MM.1S (cell line): ENCODE measurements at regions not wholly inside any gene's neighbourhood (a gene's known extent, or its start where the extent isn't known, plus 50 kb on each side); places are given as distances from the start of the nearest gene placed in this dataset.

ENCODE experiments used
- DNase-seq: peaks from one replicate; pipeline ENCODE4 v3.0.0-alpha.2; 2015
- H2AFZ ChIP-seq: fragments of 300-600 bp; sonication (generic); 2 replicates; pipeline ENCODE4 v1.6.0; 2016; ENCODE audit warnings: antibody characterized with exemption, low read length
- H3F3A ChIP-seq: fragments of 300-600 bp; sonication (generic); 2 replicates; pipeline ENCODE4 v1.6.1; 2016; ENCODE audit warnings: mild to moderate bottlenecking, antibody characterized with exemption, low read length, moderate library complexity, mixed read lengths; ENCODE audit not compliant: insufficient read depth
- H3K27ac ChIP-seq: fragments of 300-600 bp; sonication (generic); 2 replicates; pipeline ENCODE4 v1.5.1; 2016; ENCODE audit warnings: mild to moderate bottlenecking, low read length
- H3K27me3 ChIP-seq: fragments of 300-600 bp; sonication (generic); replicated peaks from 2 replicates; pipeline ENCODE4 v1.6.0; 2016; ENCODE audit warnings: low read length; ENCODE audit not compliant: insufficient read depth
- H3K36me3 ChIP-seq: fragments of 300-600 bp; sonication (generic); replicated peaks from 2 replicates; pipeline ENCODE4 v1.6.1; 2016; ENCODE audit warnings: mild to moderate bottlenecking, low read length, mixed read lengths; ENCODE audit not compliant: insufficient read depth
- H3K4me1 ChIP-seq: fragments of 300-600 bp; sonication (generic); 2 replicates; pipeline ENCODE4 v1.6.1; 2016; ENCODE audit warnings: low read length, mixed read lengths
- H3K4me2 ChIP-seq: fragments of 300-600 bp; sonication (generic); 2 replicates; pipeline ENCODE4 v1.6.0; 2016; ENCODE audit warnings: low read depth, low read length
- H3K4me3 ChIP-seq: fragments of 300-600 bp; sonication (generic); 2 replicates; pipeline ENCODE4 v1.5.1; 2016; ENCODE audit warnings: low read length, mixed read lengths
- H3K79me2 ChIP-seq: fragments of 300-600 bp; sonication (generic); 2 replicates; pipeline ENCODE4 v1.6.1; 2016; ENCODE audit warnings: mixed run types, low read length, mixed read lengths
- H3K9ac ChIP-seq: fragments of 300-600 bp; sonication (generic); 2 replicates; pipeline ENCODE4 v1.6.1; 2016; ENCODE audit warnings: low read length, mixed read lengths
- H3K9me2 ChIP-seq: fragments of 300-600 bp; sonication (generic); replicated peaks from 2 replicates; pipeline ENCODE4 v1.6.1; 2016; ENCODE audit warnings: mild to moderate bottlenecking, low read length, mixed read lengths; ENCODE audit not compliant: insufficient read depth
- H3K9me3 ChIP-seq: fragments of 300-600 bp; sonication (generic); replicated peaks from 2 replicates; pipeline ENCODE4 v1.6.1; 2016; ENCODE audit warnings: mild to moderate bottlenecking, low read length, mixed read lengths; ENCODE audit not compliant: insufficient read depth
- H4K20me1 ChIP-seq: fragments of 300-600 bp; sonication (generic); 2 replicates; pipeline ENCODE4 v1.6.1; 2016; ENCODE audit warnings: mild to moderate bottlenecking, low read length, moderate library complexity, mixed read lengths; ENCODE audit not compliant: insufficient read depth
- CTCF ChIP-seq: fragments of 300-600 bp; sonication (generic); IDR thresholded peaks from 2 replicates; pipeline ENCODE4 v1.5.1; 2016; ENCODE audit warnings: antibody characterized with exemption, low read length, mixed read lengths
- EZH2 ChIP-seq: fragments of 300-600 bp; sonication (generic); optimal IDR thresholded peaks from 2 replicates; pipeline ENCODE3; 2017; ENCODE audit warnings: low read depth, mild to moderate bottlenecking, antibody characterized with exemption, low read length, mixed read lengths
- EZH2phosphoT487 ChIP-seq: fragments of 300-600 bp; sonication (generic); IDR thresholded peaks from 2 replicates; pipeline ENCODE4 v1.6.1; 2018; ENCODE audit warnings: antibody characterized with exemption, low read length

- Histone ChIP-seq H3F3A (no peaks in the 10 kb centered on the region), H4K20me1 (no peaks in the 10 kb centered on the region), H3K9ac (no peak overlapping the region), H3K4me1 (no peaks in the 10 kb centered on the region), H3K9me2 (no peaks in the 10 kb centered on the region), H3K79me2 (no peaks in the 10 kb centered on the region), H3K4me2 (no peak overlapping the region), H3K27ac (no peak overlapping the region), H3K4me3 (no peak overlapping the region), H3K9me3 (no peaks in the 10 kb centered on the region; the same call in 1 of the 2 replicates), H2AFZ (no peak overlapping the region), H3K36me3 (no peaks in the 10 kb centered on the region), H3K27me3 (no peaks in the 10 kb centered on the region)
- no peak for TF ChIP-seq EZH2phosphoT487
- no peak for TF ChIP-seq EZH2
- no peak for TF ChIP-seq CTCF
- DNase-seq, result no peak
Measured at GRCh38 chrX:113906168-113906567, 677.7 kb upstream of the HTR2C start.

DNA sequence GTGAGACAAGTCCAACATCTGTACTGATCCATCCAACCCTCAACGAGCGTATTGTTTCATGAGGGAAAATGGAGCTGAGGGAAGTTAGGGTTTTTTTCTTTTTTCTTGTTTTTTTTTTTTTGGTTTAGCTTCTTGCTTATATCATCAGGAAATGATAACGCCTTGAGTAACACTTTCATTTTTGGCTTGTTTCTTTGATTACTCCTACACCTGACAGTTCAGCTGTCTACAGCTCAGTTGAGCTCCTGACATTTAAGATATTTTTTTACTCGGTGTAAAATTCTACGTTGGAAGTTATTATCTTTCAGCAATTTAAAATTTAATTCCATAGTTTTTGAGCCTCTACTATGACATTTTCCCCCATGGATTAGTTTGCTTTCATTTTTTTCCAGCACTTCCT lies 691.0 kb upstream of the HTR2C start:
- H3K4me3 ChIP-seq, result no peak overlapping the region
- H3K36me3 ChIP-seq, result no peaks in the 10 kb centered on the region
- no peaks in the 10 kb centered on the region for H3K9me3 ChIP-seq
- no peak overlapping the region for H3K4me2 ChIP-seq
- H3K27me3 ChIP-seq, result no peaks in the 10 kb centered on the region
- no peaks in the 10 kb centered on the region for H3K79me2 ChIP-seq
- no peak for DNase-seq
- H3K9ac ChIP-seq, result no peak overlapping the region
- H2AFZ ChIP-seq, result no peak overlapping the region
- H3K4me1 ChIP-seq, result no peaks in the 10 kb centered on the region
- H4K20me1 ChIP-seq, result no peaks in the 10 kb centered on the region
- no peaks in the 10 kb centered on the region for H3F3A ChIP-seq
- no peak overlapping the region for H3K27ac ChIP-seq
- no peak for TF ChIP-seq CTCF
- TF ChIP-seq EZH2phosphoT487, result no peak
- TF ChIP-seq EZH2, result no peak
- no peaks in the 10 kb centered on the region for H3K9me2 ChIP-seq

- Histone ChIP-seq H2AFZ (no peak overlapping the region), H3K27me3 (no peaks in the 10 kb centered on the region)
- no peak for TF ChIP-seq EZH2
- no peak for TF ChIP-seq CTCF
- TF ChIP-seq EZH2phosphoT487, result no peak
Measured at GRCh38 chrX:113892401-113892800, 691.5 kb upstream of the HTR2C start.

GRCh38 chrX:113873056-113873455 lies 710.8 kb upstream of the HTR2C start:
- no peak for TF ChIP-seq EZH2

More at GRCh38 chrX:113892401-113892800, 691.5 kb upstream of the HTR2C start:
- no peak overlapping the region for H3K4me2 ChIP-seq
- H3F3A ChIP-seq, result no peaks in the 10 kb centered on the region
- H3K9ac ChIP-seq, result no peak overlapping the region
- no peak overlapping the region for H3K4me3 ChIP-seq
- no peaks in the 10 kb centered on the region for H3K36me3 ChIP-seq
- H3K27ac ChIP-seq, result no peak overlapping the region
- no peaks in the 10 kb centered on the region for H4K20me1 ChIP-seq
- no peak for DNase-seq
- no peaks in the 10 kb centered on the region for H3K79me2 ChIP-seq
- no peaks in the 10 kb centered on the region for H3K4me1 ChIP-seq
- H3K9me2 ChIP-seq, result no peaks in the 10 kb centered on the region
- no peaks in the 10 kb centered on the region for H3K9me3 ChIP-seq

More at GRCh38 chrX:113873056-113873455, 710.8 kb upstream of the HTR2C start:
- Histone ChIP-seq H3K4me2 (no peak overlapping the region), H3K27ac (no peak overlapping the region), H3K9me2 (no peaks in the 10 kb centered on the region), H3K4me1 (no peaks in the 10 kb centered on the region), H3K9me3 (no peaks in the 10 kb centered on the region), H3K79me2 (no peaks in the 10 kb centered on the region), H3K9ac (no peak overlapping the region), H2AFZ (no peak overlapping the region), H3K4me3 (no peak overlapping the region), H4K20me1 (no peaks in the 10 kb centered on the region), H3K36me3 (no peaks in the 10 kb centered on the region), H3F3A (no peaks in the 10 kb centered on the region), H3K27me3 (no peaks in the 10 kb centered on the region)
- DNase-seq, result no peak
